H9 (cell line): ENCODE measurements at regions not wholly inside any gene's neighbourhood (a gene's known extent, or its start where the extent isn't known, plus 50 kb on each side); places are given as distances from the start of the nearest gene placed in this dataset.
A peak's percentile ranks its signal among the peaks of the same experiment; 100 is the strongest.

Experiments used
- DNase-seq: peaks from one replicate; pipeline ENCODE4 v3.0.0-alpha.2; 2017
- H2AFZ ChIP-seq: one replicate; pipeline ENCODE4 v1.6.1; 2013; ENCODE audit warnings: mild to moderate bottlenecking, low read length, control low read depth, moderate library complexity
- H2AK5ac ChIP-seq: 2 replicates; pipeline ENCODE4 v1.6.1; 2013; ENCODE audit warnings: low read length, control low read depth, mixed read lengths; ENCODE audit not compliant: insufficient read length
- H2BK120ac ChIP-seq: one replicate; pipeline ENCODE4 v1.6.1; 2013; ENCODE audit warnings: low read depth, mild to moderate bottlenecking, low read length, control low read depth, inconsistent platforms; ENCODE audit not compliant: poor library complexity, severe bottlenecking
- H2BK12ac ChIP-seq: 2 replicates; pipeline ENCODE4 v1.6.1; 2013; ENCODE audit warnings: low read length, control low read depth, mixed read lengths, low read depth; ENCODE audit not compliant: insufficient read length
- H2BK15ac ChIP-seq: 2 replicates; pipeline ENCODE4 v1.6.1; 2013; ENCODE audit warnings: low read depth, low read length, control low read depth
- H2BK20ac ChIP-seq: one replicate; pipeline ENCODE4 v1.6.1; 2013; ENCODE audit warnings: low read depth, mild to moderate bottlenecking, low read length, control low read depth, inconsistent platforms; ENCODE audit not compliant: poor library complexity, severe bottlenecking
- H2BK5ac ChIP-seq: 2 replicates; pipeline ENCODE4 v1.6.1; 2013; ENCODE audit warnings: low read length, control low read depth, mixed read lengths; ENCODE audit not compliant: insufficient read length
- H3K14ac ChIP-seq: 2 replicates; pipeline ENCODE4 v1.6.1; 2013; ENCODE audit warnings: low read length, control low read depth; ENCODE audit not compliant: insufficient read depth
- H3K18ac ChIP-seq: 2 replicates; pipeline ENCODE4 v1.6.1; 2013; ENCODE audit warnings: low read depth, mild to moderate bottlenecking, mixed read lengths, low read length, control low read depth; ENCODE audit not compliant: insufficient read length
- H3K23ac ChIP-seq: 2 replicates; pipeline ENCODE4 v1.6.1; 2013; ENCODE audit warnings: low read length, control low read depth, mixed read lengths, low read depth; ENCODE audit not compliant: insufficient read length
- H3K23me2 ChIP-seq: 2 replicates; pipeline ENCODE4 v1.6.1; 2013; ENCODE audit warnings: low read depth, mild to moderate bottlenecking, mixed read lengths, low read length, control low read depth; ENCODE audit not compliant: insufficient read length, poor library complexity, severe bottlenecking
- H3K27ac ChIP-seq: 2 replicates; pipeline ENCODE4 v1.5.1; 2013; ENCODE audit warnings: low read length, control low read depth, mixed read lengths, low read depth; ENCODE audit not compliant: insufficient read length
- H3K27me3 ChIP-seq: 2 replicates; pipeline ENCODE4 v1.6.1; 2013; ENCODE audit warnings: low read length, control low read depth, inconsistent platforms; ENCODE audit not compliant: insufficient read depth
- H3K4ac ChIP-seq: 2 replicates; pipeline ENCODE4 v1.6.1; 2013; ENCODE audit warnings: low read depth, mild to moderate bottlenecking, control low read depth, inconsistent platforms, low read length, moderate library complexity
- H3K4me1 ChIP-seq: 2 replicates; pipeline ENCODE4 v1.6.1; 2013; ENCODE audit warnings: low read length, control low read depth, inconsistent platforms; ENCODE audit not compliant: insufficient read depth
- H3K4me2 ChIP-seq: 2 replicates; pipeline ENCODE4 v1.6.1; 2013; ENCODE audit warnings: low read length, control low read depth, mixed read lengths; ENCODE audit not compliant: insufficient read length, insufficient read depth
- H3K56ac ChIP-seq: 2 replicates; pipeline ENCODE4 v1.6.1; 2013; ENCODE audit warnings: low read depth, mild to moderate bottlenecking, mixed read lengths, low read length, control low read depth; ENCODE audit not compliant: insufficient read length
- H3K79me1 ChIP-seq: 2 replicates; pipeline ENCODE4 v1.6.1; 2013; ENCODE audit warnings: low read depth, mild to moderate bottlenecking, moderate library complexity, low read length, control low read depth, inconsistent platforms; ENCODE audit not compliant: insufficient read depth, poor library complexity, severe bottlenecking
- H3K79me2 ChIP-seq: 2 replicates; pipeline ENCODE4 v1.6.1; 2013; ENCODE audit warnings: low read length, control low read depth, inconsistent platforms; ENCODE audit not compliant: insufficient read depth
- H3K9ac ChIP-seq: 2 replicates; pipeline ENCODE4 v1.6.1; 2013; ENCODE audit warnings: low read length, control low read depth, mixed read lengths; ENCODE audit not compliant: insufficient read length; ENCODE audit errors: extremely low read depth
- H3K9me3 ChIP-seq: one replicate; pipeline ENCODE4 v1.6.1; 2013; ENCODE audit warnings: low read depth, low read length, inconsistent platforms; ENCODE audit not compliant: control insufficient read depth
- H3T11ph ChIP-seq: one replicate; pipeline ENCODE4 v1.6.1; 2013; ENCODE audit warnings: mild to moderate bottlenecking, low read length, control low read depth, inconsistent platforms
- H4K20me1 ChIP-seq: one replicate; pipeline ENCODE4 v1.6.1; 2013; ENCODE audit not compliant: control insufficient read depth, insufficient read length, insufficient read depth
- H4K5ac ChIP-seq: 2 replicates; pipeline ENCODE4 v1.6.1; 2013; ENCODE audit warnings: low read depth, mild to moderate bottlenecking, mixed read lengths, low read length, control low read depth; ENCODE audit not compliant: insufficient read length
- H4K8ac ChIP-seq: replicated peaks from 2 replicates; pipeline ENCODE4 v1.6.1; 2013; ENCODE audit warnings: low read length, control low read depth, mixed read lengths, low read depth; ENCODE audit not compliant: insufficient read length
- H4K91ac ChIP-seq: 2 replicates; pipeline ENCODE4 v1.6.1; 2013; ENCODE audit warnings: low read depth, mild to moderate bottlenecking, moderate library complexity, mixed read lengths, low read length, control low read depth; ENCODE audit not compliant: insufficient read length
- H3K27ac Mint-ChIP-seq, 3 experiments: 2 replicates in 2 of 3; 3 replicates in 1 of 3; pipeline ENCODE4 v1.8.0; 2020 to 2021; ENCODE audit warnings: mixed read lengths in 3 of 3, mild to moderate bottlenecking in 1 of 3, moderate library complexity in 1 of 3
- H3K27me3 Mint-ChIP-seq: 2 replicates; pipeline ENCODE4 v1.8.0; 2021; ENCODE audit warnings: low read depth, mild to moderate bottlenecking, moderate library complexity, mixed read lengths
- H3K36me3 Mint-ChIP-seq, 3 experiments: 2 replicates in 2 of 3; 3 replicates in 1 of 3; pipeline ENCODE4 v1.8.0; 2020 to 2021; ENCODE audit warnings: low read depth in 3 of 3, mixed read lengths in 3 of 3; ENCODE audit not compliant: insufficient read depth in 1 of 3
- H3K4me1 Mint-ChIP-seq, 2 experiments: 2 replicates each; pipeline ENCODE4 v1.8.0; 2020; ENCODE audit warnings: mixed read lengths in 2 of 2
- H3K4me3 Mint-ChIP-seq, 2 experiments: 2 replicates in 1 of 2; 3 replicates in 1 of 2; pipeline ENCODE4 v1.8.0; 2020 to 2021; ENCODE audit warnings: mild to moderate bottlenecking in 2 of 2, mixed read lengths in 2 of 2, moderate library complexity in 1 of 2
- H3K9me3 Mint-ChIP-seq, 2 experiments: 2 replicates in 1 of 2; 3 replicates in 1 of 2; pipeline ENCODE4 v1.8.0; 2020; ENCODE audit warnings: mild to moderate bottlenecking in 2 of 2, mixed read lengths in 2 of 2, moderate library complexity in 1 of 2
- CTCF ChIP-seq: fragments of 200-600 bp; sonication (generic); conservative IDR thresholded peaks from 3 replicates; pipeline ENCODE4 v1.8.0; 2021; ENCODE audit warnings: antibody characterized with exemption, mild to moderate bottlenecking
- WGBS: extraction: QIAGEN DNeasy Blood & Tissue Kit; methylation state at CpG from one replicate; pipeline ENCODE4 v1.1.7; 2013; ENCODE audit warnings: missing lambda C conversion rate, low lambda C conversion rate, mixed read lengths; ENCODE audit not compliant: insufficient read length; ENCODE audit errors: extremely low coverage; 5-methylcytosine and 5-hydroxymethylcytosine counted together

DNA sequence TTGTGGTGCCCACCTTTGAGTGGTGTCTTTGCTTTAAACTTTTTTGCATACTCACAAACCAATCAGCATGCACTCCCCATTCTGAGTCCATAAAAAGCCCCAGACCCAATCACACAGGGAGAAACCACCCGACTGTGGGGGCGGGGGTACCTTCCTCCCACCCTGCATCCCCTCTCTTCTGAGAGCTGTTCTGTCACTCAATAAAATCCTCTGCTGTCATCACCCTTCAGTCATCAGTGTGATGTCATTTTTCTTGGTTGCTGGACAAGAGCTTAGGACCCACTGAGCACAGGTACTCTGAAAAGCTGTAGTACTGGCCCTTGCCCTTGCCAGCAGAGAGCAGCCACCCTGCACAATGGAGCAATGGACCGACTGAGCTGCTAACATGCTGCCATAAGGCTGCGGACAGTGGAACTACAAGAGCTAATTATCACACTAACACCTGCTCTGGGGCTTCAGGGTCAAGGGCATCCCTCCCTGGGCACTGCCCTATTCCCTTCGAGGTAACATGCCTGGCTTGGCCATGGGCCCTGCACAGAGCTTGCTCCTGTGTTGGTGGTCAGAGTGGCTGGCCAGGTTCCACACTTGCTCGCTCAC is 62.9 kb upstream of the PGRMC2 start:
- H3K79me1 ChIP-seq, result no peaks in the 10 kb centered on the region
- H3K9me3 Mint-ChIP-seq, result no peaks in the 10 kb centered on the region

More for the DNA sequence above, 62.9 kb upstream of the PGRMC2 start:
- no peak overlapping the region for H2AFZ ChIP-seq
- no peaks in the 10 kb centered on the region for H3K23me2 ChIP-seq
- H2BK20ac ChIP-seq, result no peak overlapping the region
- peaks cover 3% of the 10 kb centered on the region; the same call in 1 of the 2 replicates for H3K4me1 ChIP-seq
- H3K9ac ChIP-seq, result no peak overlapping the region
- H4K91ac ChIP-seq, result no peak overlapping the region
- no peak overlapping the region for H3K23ac ChIP-seq
- H4K8ac ChIP-seq, result no peak overlapping the region
- H2AK5ac ChIP-seq, result no peak overlapping the region
- no peak overlapping the region for H3K56ac ChIP-seq
- H4K20me1 ChIP-seq, result no peaks in the 10 kb centered on the region
- no peaks in the 10 kb centered on the region for H3K9me3 ChIP-seq
- H4K5ac ChIP-seq, result no peak overlapping the region
- peak; percentile 45 for DNase-seq
- no peak overlapping the region for H3K27ac Mint-ChIP-seq
- no peaks in the 10 kb centered on the region for H3K27me3 ChIP-seq
- no peaks in the 10 kb centered on the region for H3K36me3 Mint-ChIP-seq
- WGBS, result no CpG with 5 or more reads among the region's 6 CpGs
- no peak overlapping the region for H3K4ac ChIP-seq
- no peak overlapping the region for H2BK12ac ChIP-seq
- no peak overlapping the region for H3K27ac ChIP-seq
- H3K27me3 Mint-ChIP-seq, result no peaks in the 10 kb centered on the region
- no peak overlapping the region for H2BK15ac ChIP-seq
- no peak overlapping the region for H3K18ac ChIP-seq
- no peak overlapping the region for H3K14ac ChIP-seq
- no peak for TF ChIP-seq CTCF
- no peak overlapping the region for H2BK120ac ChIP-seq
- no peak overlapping the region for H3K4me2 ChIP-seq
- H3T11ph ChIP-seq, result no peak overlapping the region
- no peak overlapping the region for H3K4me3 Mint-ChIP-seq
- H3K4me1 Mint-ChIP-seq, result peaks cover 25 to 30% of the 10 kb centered on the region in 2 experiments
- no peak overlapping the region for H2BK5ac ChIP-seq
- H3K79me2 ChIP-seq, result no peaks in the 10 kb centered on the region
